Neural crest cell (in vitro differentiated cells): ENCODE measurements at regions not wholly inside any gene's neighbourhood (a gene's known extent, or its start where the extent isn't known, plus 50 kb on each side); places are given as distances from the start of the nearest gene placed in this dataset.

ENCODE experiments used
- DNase-seq: peaks from one replicate; pipeline ENCODE4 v3.0.0; 2021; ENCODE audit warnings: low read depth, mixed read lengths, low spot score
- H3K27ac Mint-ChIP-seq: one replicate; pipeline ENCODE4 v1.8.0; 2021; ENCODE audit warnings: mild to moderate bottlenecking, mixed read lengths; ENCODE audit not compliant: unreplicated experiment
- H3K27me3 Mint-ChIP-seq: 2 replicates; pipeline ENCODE4 v1.8.0; 2021; ENCODE audit warnings: low read depth, mild to moderate bottlenecking, mixed read lengths
- H3K36me3 Mint-ChIP-seq: 2 replicates; pipeline ENCODE4 v1.8.0; 2021; ENCODE audit warnings: low read depth, mild to moderate bottlenecking, mixed read lengths
- H3K4me1 Mint-ChIP-seq: 2 replicates; pipeline ENCODE4 v1.8.0; 2021; ENCODE audit warnings: mixed read lengths
- H3K4me3 Mint-ChIP-seq: one replicate; pipeline ENCODE4 v1.8.0; 2021; ENCODE audit warnings: mild to moderate bottlenecking, mixed read lengths
- H3K9me3 Mint-ChIP-seq: 2 replicates; pipeline ENCODE4 v1.8.0; 2021; ENCODE audit warnings: mixed read lengths
- TF ChIP-seq, protein P1 (sequence below): fragments of 200-600 bp; sonication (generic); conservative IDR thresholded peaks from 2 replicates; pipeline ENCODE4 v1.5.0; 2021; ENCODE audit warnings: antibody characterized with exemption, mild to moderate bottlenecking

DNA sequence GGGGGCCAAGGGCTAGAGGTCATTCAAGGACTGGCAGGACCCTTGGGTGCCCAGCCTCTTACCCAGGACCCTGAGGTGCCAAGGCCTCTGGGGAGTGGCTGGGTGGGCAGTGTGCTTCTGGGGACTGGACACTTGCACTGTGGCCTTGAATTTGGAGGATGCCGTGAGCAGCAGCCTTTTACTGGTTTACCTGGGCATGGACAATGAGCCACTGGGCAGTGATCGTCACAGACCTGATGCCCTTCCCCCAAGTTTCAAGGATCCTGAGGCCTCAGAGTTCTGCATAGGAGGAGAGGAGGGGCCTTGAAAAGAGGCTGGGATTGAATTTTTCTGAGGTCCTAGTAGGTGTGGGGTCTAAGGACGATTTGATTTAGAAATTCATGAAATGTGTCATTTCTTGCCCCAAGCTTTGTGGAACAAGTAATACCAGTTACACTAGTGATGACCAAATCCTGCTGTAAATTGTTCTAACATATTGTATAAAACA, 146.1 kb upstream of the TPM1 start:
- peaks cover 7% of the 10 kb centered on the region for H3K27me3 Mint-ChIP-seq
- no peak for DNase-seq
- H3K4me3 Mint-ChIP-seq, result no peak overlapping the region
- H3K27ac Mint-ChIP-seq, result no peak overlapping the region
- H3K4me1 Mint-ChIP-seq, result peaks cover 35% of the 10 kb centered on the region
- H3K9me3 Mint-ChIP-seq, result no peaks in the 10 kb centered on the region
- TF ChIP-seq, protein P1, sequence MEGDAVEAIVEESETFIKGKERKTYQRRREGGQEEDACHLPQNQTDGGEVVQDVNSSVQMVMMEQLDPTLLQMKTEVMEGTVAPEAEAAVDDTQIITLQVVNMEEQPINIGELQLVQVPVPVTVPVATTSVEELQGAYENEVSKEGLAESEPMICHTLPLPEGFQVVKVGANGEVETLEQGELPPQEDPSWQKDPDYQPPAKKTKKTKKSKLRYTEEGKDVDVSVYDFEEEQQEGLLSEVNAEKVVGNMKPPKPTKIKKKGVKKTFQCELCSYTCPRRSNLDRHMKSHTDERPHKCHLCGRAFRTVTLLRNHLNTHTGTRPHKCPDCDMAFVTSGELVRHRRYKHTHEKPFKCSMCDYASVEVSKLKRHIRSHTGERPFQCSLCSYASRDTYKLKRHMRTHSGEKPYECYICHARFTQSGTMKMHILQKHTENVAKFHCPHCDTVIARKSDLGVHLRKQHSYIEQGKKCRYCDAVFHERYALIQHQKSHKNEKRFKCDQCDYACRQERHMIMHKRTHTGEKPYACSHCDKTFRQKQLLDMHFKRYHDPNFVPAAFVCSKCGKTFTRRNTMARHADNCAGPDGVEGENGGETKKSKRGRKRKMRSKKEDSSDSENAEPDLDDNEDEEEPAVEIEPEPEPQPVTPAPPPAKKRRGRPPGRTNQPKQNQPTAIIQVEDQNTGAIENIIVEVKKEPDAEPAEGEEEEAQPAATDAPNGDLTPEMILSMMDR, result no peak
- H3K36me3 Mint-ChIP-seq, result no peaks in the 10 kb centered on the region

DNA sequence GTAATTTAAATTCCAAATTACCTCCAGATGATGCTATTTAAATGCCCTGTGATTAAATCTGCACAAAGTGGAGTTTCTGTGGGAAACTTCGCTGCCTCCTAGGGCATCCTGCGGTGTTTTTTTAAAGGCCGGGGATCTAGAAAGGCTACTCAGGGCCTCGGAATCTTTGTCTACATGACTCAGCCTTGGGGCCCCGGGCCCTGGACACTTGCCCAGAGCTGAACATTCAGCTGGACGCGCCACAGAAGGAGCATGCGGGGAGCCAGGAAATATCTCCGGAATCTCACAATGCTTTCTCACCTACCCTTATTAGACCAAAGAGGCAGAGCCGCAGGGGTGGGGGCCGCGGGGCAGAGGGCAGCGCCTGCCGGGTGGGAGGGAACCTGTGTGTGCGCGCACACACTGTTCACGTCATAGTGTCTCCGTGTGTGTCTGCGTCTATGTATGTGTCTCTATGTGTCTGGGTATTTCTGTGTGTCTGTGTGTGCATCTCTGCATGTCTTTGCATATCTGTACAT, 145.5 kb upstream of the TPM1 start:
- TF ChIP-seq, protein P1, result no peak
- no peak for DNase-seq
- Mint-ChIP-seq H3K36me3 (no peaks in the 10 kb centered on the region), H3K9me3 (no peaks in the 10 kb centered on the region), H3K4me3 (peak overlapping the region; percentile 7), H3K27ac (no peak overlapping the region), H3K4me1 (peaks cover 35% of the 10 kb centered on the region), H3K27me3 (peaks cover 4% of the 10 kb centered on the region)

DNA sequence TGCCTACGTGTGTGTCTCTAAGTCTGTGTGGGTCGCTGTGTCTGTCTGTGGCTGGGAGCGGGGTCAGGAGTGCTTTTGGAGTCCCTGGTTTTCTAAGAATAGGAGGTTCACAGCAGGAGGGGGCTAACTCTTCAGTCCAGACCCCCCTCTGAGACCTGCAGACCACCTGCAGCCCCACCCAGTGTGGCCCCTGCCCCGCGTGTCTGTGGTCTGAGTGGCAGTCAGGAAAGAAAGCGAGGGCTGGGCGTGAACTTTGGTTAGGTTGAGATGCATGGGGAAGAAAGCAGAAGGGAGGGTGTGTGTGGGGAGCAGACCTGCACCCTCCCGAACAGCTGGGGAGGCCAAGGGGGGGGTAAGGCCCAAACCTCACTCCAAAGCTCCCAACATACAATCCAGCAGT, 144.9 kb upstream of the TPM1 start:
- Mint-ChIP-seq H3K4me1 (peaks cover 35% of the 10 kb centered on the region), H3K36me3 (no peaks in the 10 kb centered on the region), H3K27ac (no peak overlapping the region), H3K27me3 (peaks cover 4% of the 10 kb centered on the region), H3K9me3 (no peaks in the 10 kb centered on the region), H3K4me3 (no peak overlapping the region)
- no peak for DNase-seq
- TF ChIP-seq, protein P1, result no peak

DNA sequence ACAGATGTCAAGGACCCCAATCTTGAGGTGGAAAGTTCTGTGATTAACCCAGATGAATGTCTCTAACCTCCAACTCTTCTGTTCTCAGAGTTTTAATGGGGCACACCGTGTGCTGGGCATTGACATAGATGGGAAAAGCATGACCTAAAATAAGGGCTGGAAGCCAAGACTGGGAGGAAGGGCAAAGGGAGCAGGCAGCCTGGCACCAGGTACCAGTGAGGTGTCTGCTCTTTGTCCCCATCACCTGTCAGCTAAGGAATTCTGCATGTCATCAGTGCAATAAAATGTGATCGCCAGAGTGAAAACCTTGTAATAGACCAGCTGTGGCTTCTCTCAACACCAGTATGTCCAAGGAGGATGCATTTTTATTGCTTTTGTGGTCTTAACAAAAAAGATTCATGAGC, 143.5 kb upstream of the TPM1 start:
- H3K4me1 Mint-ChIP-seq, result peaks cover 39% of the 10 kb centered on the region
- no peaks in the 10 kb centered on the region for H3K9me3 Mint-ChIP-seq
- H3K4me3 Mint-ChIP-seq, result no peak overlapping the region
- DNase-seq, result no peak
- no peak overlapping the region for H3K27ac Mint-ChIP-seq
- H3K27me3 Mint-ChIP-seq, result peaks cover 4% of the 10 kb centered on the region
- no peaks in the 10 kb centered on the region for H3K36me3 Mint-ChIP-seq
- TF ChIP-seq, protein P1, result no peak

DNA sequence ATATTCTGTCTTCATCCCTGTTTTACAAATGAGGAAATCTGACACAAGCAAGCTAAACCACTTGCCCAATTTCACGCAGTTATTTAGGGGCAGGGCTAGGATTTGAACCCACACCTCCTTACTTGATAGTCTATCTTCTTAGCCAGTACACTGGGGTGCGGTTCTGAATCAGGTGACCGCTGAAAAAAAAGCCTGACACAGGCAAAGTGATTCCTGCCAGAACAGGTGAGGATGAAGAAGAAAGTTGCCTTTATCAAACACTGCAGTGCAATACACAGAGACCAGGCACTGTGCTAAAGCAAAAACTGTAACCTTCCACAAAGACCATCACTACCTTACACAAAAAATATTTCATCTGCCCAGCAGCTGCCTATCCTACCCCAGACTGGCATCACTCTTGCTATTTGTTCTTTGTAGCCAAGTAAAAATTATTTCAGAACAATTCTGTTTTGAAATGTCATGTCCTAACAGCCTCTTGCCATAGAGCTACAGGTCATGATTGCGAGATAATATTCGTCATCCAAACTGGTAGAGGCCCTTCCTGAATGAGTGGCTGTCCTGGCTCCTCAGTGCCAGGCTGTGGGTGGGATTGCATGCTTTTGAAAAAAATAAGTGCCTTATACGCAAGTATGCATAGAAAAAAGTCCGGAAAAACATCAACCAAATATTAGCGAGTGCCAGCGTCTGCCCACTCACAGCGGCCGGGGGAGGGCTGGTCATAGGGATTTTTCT, 142.3 kb upstream of the TPM1 start:
- H3K27ac Mint-ChIP-seq, result no peak overlapping the region

More for the DNA sequence above, 142.3 kb upstream of the TPM1 start:
- peaks cover 4% of the 10 kb centered on the region for H3K27me3 Mint-ChIP-seq
- DNase-seq, result no peak
- no peaks in the 10 kb centered on the region for H3K36me3 Mint-ChIP-seq
- H3K4me3 Mint-ChIP-seq, result no peak overlapping the region
- H3K9me3 Mint-ChIP-seq, result no peaks in the 10 kb centered on the region
- TF ChIP-seq, protein P1, result no peak
- peaks cover 32% of the 10 kb centered on the region for H3K4me1 Mint-ChIP-seq
